ENCODE measurements at regions not wholly inside any gene's neighbourhood (a gene's known extent, or its start where the extent isn't known, plus 50 kb on each side); places are given as distances from the start of the nearest gene placed in this dataset.
"Not testable (repeated sequence)": the region's sequence is repeated elsewhere in the genome, so short reads cannot be mapped to it uniquely, and the experiment has no call there.

DNA sequence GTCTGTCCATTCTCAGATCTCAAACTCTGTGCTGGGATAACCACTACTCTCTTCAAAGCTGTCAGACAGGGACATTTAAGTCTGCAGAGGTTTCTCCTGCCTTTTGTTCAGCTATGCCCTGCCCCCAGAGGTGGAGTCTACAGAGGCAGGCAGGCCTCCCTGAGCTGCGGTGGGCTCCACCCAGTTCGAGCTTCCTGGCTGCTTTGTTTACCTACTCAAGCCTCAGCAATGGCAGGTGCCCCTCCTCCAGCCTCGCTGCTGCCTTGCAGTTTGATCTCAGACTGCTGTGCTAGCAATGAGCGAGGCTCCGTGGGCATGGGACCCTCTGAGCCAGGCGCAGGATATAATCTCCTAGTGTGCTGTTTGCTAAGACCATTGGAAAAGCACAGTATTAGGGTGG, 53.1 kb upstream of the HUNK start:
- not testable (repeated sequence) for TF ChIP-seq POLR2A, EP300 (IDR thresholded peaks at IDR 0.05)
- TF ChIP-seq, protein P1, sequence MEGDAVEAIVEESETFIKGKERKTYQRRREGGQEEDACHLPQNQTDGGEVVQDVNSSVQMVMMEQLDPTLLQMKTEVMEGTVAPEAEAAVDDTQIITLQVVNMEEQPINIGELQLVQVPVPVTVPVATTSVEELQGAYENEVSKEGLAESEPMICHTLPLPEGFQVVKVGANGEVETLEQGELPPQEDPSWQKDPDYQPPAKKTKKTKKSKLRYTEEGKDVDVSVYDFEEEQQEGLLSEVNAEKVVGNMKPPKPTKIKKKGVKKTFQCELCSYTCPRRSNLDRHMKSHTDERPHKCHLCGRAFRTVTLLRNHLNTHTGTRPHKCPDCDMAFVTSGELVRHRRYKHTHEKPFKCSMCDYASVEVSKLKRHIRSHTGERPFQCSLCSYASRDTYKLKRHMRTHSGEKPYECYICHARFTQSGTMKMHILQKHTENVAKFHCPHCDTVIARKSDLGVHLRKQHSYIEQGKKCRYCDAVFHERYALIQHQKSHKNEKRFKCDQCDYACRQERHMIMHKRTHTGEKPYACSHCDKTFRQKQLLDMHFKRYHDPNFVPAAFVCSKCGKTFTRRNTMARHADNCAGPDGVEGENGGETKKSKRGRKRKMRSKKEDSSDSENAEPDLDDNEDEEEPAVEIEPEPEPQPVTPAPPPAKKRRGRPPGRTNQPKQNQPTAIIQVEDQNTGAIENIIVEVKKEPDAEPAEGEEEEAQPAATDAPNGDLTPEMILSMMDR (IDR thresholded peaks at IDR 0.05): not testable (repeated sequence)
